PFSK-1 (cell line): ENCODE measurements at regions not wholly inside any gene's neighbourhood (a gene's known extent, or its start where the extent isn't known, plus 50 kb on each side); places are given as distances from the start of the nearest gene placed in this dataset.

Experiments
- FOXP2 ChIP-seq: optimal IDR thresholded peaks from 2 replicates; pipeline ENCODE3; 2011; ENCODE audit warnings: borderline replicate concordance, control low read depth, inconsistent platforms; ENCODE audit not compliant: insufficient read depth; ENCODE audit errors: extremely low read length, extremely low read depth
- POLR2AphosphoS5 ChIP-seq: IDR thresholded peaks from 2 replicates; pipeline ENCODE4 v1.6.1; 2012; ENCODE audit warnings: low read depth, mild to moderate bottlenecking, control low read depth, low read length, moderate library complexity
- SIN3A ChIP-seq: IDR thresholded peaks from 2 replicates; pipeline ENCODE4 v1.6.1; 2012; ENCODE audit warnings: mild to moderate bottlenecking, low read length, moderate library complexity, borderline replicate concordance; ENCODE audit not compliant: insufficient read depth
- TAF1 ChIP-seq: IDR thresholded peaks from 2 replicates; pipeline ENCODE4 v1.6.1; 2012; ENCODE audit warnings: low read length, control low read depth, borderline replicate concordance; ENCODE audit not compliant: insufficient read depth
- TF ChIP-seq, protein P1 (sequence below), 2 experiments: IDR thresholded peaks; 2 replicates each; pipeline versions ENCODE4 v1.6.1 to v1.8.0; 2011 to 2012; ENCODE audit warnings: low read depth in 2 of 2, low read length in 2 of 2, control low read depth in 1 of 2, inconsistent platforms in 1 of 2, mild to moderate bottlenecking in 1 of 2, moderate library complexity in 1 of 2; ENCODE audit not compliant: insufficient read depth in 1 of 2

DNA sequence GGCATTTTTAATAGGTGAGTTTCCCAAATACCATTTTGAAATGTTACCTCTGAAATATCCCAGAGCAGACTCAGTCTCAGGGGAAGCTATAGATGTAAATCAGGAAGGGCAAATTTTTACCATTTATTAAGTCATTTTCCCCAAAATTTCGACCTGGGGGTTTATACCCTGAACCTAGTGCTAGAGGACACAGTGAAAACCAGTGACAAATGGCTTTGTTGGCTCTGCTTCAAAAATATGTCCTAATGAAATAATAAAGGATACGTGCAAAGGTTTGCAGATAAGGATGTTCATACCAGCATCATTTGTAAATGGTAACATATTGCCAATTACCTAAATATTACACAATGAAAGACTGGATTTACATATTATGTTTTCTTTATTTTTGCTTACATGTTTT is 546.7 kb upstream of the ADAMTS9 start:
- TF ChIP-seq POLR2AphosphoS5, result no peak
- TF ChIP-seq, protein P1, sequence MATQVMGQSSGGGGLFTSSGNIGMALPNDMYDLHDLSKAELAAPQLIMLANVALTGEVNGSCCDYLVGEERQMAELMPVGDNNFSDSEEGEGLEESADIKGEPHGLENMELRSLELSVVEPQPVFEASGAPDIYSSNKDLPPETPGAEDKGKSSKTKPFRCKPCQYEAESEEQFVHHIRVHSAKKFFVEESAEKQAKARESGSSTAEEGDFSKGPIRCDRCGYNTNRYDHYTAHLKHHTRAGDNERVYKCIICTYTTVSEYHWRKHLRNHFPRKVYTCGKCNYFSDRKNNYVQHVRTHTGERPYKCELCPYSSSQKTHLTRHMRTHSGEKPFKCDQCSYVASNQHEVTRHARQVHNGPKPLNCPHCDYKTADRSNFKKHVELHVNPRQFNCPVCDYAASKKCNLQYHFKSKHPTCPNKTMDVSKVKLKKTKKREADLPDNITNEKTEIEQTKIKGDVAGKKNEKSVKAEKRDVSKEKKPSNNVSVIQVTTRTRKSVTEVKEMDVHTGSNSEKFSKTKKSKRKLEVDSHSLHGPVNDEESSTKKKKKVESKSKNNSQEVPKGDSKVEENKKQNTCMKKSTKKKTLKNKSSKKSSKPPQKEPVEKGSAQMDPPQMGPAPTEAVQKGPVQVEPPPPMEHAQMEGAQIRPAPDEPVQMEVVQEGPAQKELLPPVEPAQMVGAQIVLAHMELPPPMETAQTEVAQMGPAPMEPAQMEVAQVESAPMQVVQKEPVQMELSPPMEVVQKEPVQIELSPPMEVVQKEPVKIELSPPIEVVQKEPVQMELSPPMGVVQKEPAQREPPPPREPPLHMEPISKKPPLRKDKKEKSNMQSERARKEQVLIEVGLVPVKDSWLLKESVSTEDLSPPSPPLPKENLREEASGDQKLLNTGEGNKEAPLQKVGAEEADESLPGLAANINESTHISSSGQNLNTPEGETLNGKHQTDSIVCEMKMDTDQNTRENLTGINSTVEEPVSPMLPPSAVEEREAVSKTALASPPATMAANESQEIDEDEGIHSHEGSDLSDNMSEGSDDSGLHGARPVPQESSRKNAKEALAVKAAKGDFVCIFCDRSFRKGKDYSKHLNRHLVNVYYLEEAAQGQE (IDR thresholded peaks at IDR 0.05; ENCODE audit: insufficient read depth in 1 of 2, low read depth in 2 of 2, low read length in 2 of 2), result no peak
- TF ChIP-seq TAF1, result no peak
- no peak for TF ChIP-seq SIN3A
- TF ChIP-seq FOXP2, result no peak

DNA sequence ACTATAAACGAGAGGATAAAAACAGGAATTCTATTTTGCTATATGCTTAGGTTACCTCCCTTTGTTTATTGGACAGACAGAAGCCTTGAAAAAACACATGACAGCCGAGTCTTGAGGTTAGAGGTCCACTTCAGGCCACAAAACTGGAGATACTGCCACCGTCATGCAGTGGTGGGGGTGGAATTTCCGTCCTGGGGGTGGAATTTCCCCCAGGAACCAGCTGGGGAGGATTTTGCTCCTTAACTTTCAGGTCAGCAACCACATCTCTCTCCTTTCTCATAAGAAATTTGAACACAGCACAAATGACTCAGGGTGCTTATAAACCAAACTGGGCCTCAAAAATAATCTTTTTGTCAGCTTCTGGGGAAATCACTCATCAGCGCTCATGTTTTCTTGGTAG is 545.8 kb upstream of the ADAMTS9 start:
- TF ChIP-seq TAF1 (no peak), FOXP2 (no peak), POLR2AphosphoS5 (no peak), SIN3A (no peak)
- TF ChIP-seq, protein P1 (IDR thresholded peaks at IDR 0.05; ENCODE audit: insufficient read depth in 1 of 2, low read depth in 2 of 2, low read length in 2 of 2), result no peak

DNA sequence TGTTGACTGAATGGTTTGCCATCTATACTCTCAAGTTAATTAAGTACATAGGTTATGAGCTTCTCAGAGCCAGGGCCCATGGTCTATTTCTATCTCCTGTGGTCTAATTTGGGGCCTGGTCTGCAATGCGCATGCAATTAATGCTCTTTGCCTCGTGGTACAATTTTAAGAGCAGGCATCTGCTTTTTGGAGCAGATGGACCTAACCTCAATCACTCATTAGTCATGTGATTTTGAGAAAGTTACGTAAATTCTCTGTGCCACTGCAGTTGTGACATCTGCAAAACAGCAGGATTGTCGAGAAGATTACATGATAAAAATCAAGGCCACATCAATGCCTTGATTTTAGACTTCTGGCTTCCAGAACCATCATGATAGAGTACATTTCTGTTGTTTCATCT is 543.7 kb upstream of the ADAMTS9 start:
- no peak for TF ChIP-seq POLR2AphosphoS5
- TF ChIP-seq, protein P1 (IDR thresholded peaks at IDR 0.05; ENCODE audit: insufficient read depth in 1 of 2, low read depth in 2 of 2, low read length in 2 of 2), result no peak
- TF ChIP-seq FOXP2, result no peak
- no peak for TF ChIP-seq TAF1
- TF ChIP-seq SIN3A, result no peak

DNA sequence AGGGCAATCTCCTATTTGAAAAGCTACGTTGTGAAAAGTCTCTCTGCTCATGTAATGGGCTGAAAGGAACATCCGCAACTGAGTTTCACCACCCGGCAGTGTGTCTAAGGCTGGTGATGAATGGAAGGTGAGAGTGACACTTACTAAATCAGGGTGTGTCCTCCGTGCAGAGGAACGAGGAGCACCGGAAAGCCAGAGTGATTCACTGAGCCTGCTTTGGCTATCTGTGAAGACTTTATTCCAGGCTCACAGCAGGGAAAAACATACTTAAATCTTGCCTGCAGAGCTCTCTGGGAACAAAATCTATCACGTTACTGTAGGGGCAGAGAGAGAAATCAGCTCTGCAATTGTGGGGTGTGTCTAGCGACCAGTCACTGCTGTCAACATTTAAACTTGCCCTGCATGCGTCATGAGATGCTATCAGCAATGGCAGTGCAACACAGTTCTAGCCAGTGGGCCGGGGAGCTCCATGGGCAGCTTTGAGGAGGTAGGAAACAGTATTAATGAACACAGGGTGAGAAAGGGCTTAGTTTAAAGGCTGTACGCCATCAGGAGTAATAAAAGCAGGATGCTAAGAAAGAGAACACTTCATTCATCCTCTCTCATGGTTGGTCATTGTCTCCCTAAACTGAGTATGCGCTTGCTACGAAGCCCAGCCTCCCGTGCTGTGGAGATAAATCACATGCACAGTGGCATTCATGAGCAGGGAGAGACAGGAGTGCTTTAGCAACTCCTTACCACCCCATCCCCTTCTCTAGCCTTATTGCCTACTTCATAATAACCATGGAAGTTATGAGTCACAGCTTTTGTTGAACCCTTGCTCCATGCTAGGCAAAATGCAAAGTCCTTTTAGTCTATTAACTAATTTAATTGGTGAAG is 542.7 kb upstream of the ADAMTS9 start:
- TF ChIP-seq SIN3A (no peak), TAF1 (no peak), FOXP2 (peak; percentile 18), POLR2AphosphoS5 (no peak)
- TF ChIP-seq, protein P1 (IDR thresholded peaks at IDR 0.05; ENCODE audit: insufficient read depth in 1 of 2, low read depth in 2 of 2, low read length in 2 of 2), result no peak

DNA sequence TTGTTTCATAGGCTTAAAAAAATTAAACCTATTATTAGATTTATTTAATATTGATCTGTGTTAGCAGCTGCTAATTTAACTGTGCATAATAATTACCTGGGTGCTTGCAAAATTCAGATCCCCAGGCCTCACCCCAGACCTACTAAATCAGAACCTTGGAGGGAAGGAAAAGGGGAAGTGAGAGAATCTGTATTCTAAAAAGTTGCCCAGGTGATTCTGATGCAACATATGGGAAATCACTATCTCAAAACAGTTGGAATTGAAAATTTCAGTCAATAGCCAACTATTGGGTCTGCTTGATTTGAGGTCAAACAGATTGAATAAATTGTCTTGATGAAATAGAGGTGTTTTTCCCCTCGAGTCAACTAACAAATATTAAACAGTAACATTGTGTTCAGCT is 538.5 kb upstream of the ADAMTS9 start:
- TF ChIP-seq SIN3A (no peak), TAF1 (no peak), POLR2AphosphoS5 (no peak)
